Brain pericyte (primary cell): ENCODE measurements at regions not wholly inside any gene's neighbourhood (a gene's known extent, or its start where the extent isn't known, plus 50 kb on each side); places are given as distances from the start of the nearest gene placed in this dataset.

Source experiments
- DNase-seq: peaks from one replicate; pipeline ENCODE4 v3.0.0-alpha.2; 2012; ENCODE audit warnings: low read depth, low spot score

DNA sequence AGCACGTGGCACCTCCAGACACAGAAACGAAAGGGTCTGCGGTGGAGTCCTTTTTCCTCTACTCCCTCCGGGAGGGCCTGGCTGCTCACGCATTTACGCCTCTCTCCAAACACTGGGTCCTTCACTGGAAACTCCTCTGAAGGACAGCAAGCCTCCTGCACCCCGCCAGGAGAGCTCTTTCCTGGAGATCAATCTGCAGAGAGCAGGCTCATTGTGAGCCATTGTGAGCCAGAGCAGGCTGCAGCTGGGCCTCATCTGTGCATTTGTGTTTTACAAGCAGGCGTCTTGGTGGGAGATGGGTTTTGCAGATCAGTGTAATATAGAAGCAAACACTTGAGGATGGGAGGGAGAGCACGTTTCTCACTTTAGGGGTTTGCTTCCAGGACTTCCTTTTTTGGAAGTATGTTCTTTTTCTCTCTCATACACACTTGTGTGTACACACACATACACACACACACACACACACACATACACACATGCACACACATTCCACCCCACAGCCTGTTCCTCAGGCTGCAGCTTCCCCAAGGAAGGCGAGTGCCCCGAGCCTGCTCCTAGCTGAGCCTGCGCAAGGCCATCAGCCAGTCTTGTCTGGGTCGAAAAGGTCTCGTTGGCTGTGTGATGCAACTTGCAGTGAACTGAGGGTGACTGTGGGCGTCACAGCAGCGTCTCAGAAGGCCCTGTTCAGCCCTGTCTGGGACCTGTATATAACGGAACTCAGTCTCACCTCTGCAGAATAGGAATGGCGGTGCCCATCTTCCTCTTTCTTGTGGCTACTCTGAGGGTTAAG lies 163.5 kb downstream of the GLI2 start:
- DNase-seq, result no peak

DNA sequence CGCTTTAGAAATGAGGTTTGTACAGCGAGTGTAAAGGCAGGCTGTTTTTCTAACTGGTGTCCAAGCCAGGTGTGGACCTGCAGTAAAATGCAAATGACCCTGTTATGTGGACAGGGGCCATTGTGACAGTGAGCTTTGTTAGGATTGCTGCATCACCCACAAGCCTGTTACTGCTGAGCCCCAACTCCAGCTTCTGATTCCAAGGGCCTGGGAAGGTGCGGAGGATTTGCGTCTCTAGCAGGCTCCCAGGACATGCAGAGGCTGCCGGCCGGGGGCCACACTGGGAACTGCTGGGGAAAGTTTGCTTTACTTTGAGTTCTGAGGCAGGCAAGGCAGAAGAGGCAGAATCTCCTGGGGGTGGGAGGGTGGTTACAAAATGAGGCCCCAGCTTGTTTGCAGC lies 164.1 kb downstream of the GLI2 start:
- no peak for DNase-seq

- DNase-seq, result no peak
Observed at GRCh38 chr2:120901201-120901600, 165.5 kb downstream of the GLI2 start.

- DNase-seq, result no peak
Observed at GRCh38 chr2:120902592-120902991, 166.9 kb downstream of the GLI2 start.

DNA sequence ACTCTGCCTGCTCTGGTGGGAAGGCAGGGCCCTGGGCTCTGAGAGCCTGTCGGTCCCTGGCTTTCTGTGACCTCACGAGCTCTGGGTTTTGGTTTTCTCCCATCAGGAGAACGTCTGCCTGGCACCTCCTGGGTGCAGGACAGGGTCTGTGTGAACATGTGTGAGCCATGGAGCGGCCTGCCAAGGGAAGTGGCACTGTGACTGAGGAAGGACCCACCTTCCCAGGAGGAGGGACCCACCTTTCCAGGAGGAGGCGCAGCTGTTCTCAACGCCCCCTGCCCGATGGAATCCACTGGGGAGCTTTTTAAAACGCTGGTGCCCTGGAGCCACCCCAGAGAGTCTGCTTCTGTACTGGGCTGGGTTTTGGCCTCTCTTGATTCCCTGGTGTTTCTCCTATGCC lies 168.7 kb downstream of the GLI2 start:
- DNase-seq, result no peak

DNA sequence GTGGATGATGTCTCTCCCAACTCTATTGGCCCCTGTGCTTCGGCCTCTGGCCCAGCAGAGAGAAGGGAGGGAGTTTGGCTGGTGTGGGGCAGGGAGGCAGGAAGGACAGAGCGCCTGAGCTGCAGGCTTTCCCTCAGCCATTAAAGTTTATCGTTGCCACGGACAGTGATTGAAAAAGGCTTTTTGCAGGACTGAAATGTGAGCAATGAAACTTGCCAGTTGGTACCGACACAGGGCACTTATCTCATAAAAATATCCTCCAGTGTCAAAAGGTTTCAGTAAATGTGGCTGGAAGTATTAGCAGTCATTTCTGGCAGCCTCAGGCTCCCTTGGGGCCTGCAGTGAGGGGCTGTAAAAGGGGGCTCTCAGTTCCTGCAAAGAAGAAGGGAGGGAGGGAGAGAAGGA lies 169.2 kb downstream of the GLI2 start:
- DNase-seq, result no peak

- DNase-seq, result no peak
Observed at GRCh38 chr2:120905298-120905697, 169.6 kb downstream of the GLI2 start.

DNA sequence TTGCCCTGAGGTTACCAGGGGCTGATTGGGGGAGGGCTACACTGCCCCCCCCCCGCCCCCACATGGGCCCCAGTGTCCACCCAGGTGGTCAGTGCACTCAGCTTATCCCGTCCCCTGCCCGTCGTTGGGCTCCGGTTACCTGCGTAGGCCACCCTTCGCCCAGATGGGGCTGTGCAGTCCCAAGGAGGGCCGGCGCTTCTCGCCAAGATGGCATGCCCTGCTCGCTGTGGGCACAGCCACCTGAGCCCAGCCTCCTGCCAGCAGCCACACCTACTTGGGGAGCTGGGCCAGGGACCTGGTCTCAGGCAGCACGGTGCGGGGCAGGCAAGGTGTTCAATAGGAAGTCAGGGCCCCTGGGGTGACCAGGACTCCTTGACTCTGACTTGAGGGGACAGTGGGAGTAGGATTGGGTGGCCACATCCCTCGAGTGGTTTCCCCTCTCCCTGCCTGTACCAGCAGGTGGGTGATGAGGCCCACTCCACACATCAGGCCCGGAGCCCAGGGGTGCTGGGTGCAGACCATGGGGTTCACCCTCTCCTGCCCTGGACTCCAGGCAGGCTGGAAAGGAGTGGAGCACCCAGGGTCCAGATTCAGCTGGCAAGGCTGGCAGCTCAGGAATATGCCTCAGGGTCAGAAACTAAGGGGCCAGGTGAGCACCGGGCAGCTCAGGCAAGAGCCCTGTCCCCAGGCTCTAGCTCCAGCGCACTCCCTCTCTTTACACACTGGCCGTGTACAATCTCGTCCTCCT lies 170.3 kb downstream of the GLI2 start:
- DNase-seq, result no peak

DNA sequence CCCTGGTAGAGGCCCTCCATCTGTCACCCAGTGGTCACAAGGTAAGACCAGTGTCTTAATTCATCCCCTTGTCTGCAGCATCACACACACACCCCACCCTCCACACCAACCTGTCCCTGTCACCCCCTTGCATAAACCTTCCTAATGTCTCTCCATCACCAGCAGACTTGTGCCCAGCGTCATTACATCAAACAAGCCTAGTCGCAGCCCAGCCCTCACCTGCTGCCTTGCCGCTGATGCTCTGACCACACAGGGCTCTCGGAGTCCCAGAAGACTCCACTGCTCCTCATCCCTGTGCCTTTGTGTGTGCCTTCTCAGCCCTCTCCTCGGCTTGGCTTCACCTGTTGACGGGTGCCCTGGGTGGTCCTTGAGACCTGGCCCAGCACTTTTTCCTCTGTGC lies 171.2 kb downstream of the GLI2 start:
- no peak for DNase-seq

DNA sequence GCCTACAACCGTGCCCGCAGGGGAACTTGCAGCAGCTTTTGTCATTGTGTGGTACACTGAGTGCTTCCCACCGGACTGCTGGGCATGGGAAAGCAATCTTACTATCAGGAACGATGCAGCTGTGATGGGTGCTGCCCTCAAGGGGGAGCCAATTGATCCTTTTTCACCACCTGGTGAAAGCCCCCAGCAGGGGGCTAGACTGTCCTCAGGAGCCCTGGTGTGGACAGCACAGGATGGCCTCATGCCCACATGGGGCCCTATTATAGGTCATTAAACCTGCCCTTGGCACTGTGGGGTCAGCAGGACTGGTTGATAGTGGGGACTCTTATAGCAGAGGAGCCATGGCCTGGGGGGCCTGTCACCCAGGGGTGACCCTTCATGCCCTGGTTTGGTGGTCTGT lies 172.2 kb downstream of the GLI2 start:
- DNase-seq, result no peak

- DNase-seq, result no peak
Observed at GRCh38 chr2:120908314-120908975, 172.8 kb downstream of the GLI2 start.

GRCh38 chr2:120909102-120909501 lies 173.4 kb downstream of the GLI2 start:
- DNase-seq, result no peak

GRCh38 chr2:120910164-120910563 lies 174.5 kb downstream of the GLI2 start:
- DNase-seq, result no peak

DNA sequence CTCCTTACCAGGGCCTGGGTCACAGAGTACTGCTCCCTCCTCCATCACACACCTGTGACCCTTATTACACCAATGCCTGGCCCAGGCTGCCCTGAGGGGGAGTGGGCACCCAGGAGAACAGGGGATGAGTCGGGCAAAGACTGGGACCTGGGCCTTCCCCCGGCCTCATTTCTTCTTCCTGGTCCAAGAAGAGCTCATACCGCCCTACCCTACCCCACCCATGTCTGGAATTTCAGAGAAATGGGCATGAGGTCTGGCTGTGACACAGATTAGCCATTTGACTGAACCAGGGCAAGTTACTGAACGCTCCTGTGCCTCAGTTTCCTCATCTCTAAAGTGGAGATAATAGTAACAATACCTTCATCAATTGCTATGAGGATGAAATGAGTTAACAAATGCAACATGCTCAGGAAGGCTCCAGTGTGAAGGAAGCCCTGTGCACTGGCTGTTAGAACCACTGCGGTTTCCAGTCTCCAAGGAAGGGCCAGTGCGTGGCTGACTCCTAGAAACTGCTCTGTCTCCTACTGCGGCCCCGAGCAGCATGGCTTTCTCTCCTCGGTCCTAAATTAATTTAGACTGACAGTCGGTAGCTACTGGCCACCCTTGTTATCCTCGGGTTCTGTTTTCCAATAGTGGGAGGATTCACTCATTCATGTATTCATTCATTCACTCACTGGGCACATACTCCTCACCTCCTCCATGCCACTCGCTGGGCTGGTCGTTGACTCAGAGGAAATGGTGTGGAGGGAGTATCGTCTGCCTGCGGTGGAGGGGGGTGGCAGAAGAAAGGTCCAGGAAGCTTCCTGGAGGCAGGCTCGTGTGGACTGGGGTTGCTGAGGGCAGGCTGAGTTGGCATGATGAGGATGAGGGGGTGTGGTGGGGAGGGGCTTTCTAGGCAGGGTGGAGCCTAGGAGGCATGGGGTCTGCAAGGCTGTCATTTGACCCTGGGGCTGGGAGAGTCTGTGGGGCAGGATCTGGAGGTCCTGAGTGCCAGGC lies 175.6 kb downstream of the GLI2 start:
- DNase-seq, result no peak

GRCh38 chr2:120912101-120912985 lies 176.7 kb downstream of the GLI2 start:
- DNase-seq, result no peak

GRCh38 chr2:120913972-120914838 lies 178.5 kb downstream of the GLI2 start:
- DNase-seq, result no peak

GRCh38 chr2:120914839-120915521 lies 179.3 kb downstream of the GLI2 start:
- no peak for DNase-seq

DNA sequence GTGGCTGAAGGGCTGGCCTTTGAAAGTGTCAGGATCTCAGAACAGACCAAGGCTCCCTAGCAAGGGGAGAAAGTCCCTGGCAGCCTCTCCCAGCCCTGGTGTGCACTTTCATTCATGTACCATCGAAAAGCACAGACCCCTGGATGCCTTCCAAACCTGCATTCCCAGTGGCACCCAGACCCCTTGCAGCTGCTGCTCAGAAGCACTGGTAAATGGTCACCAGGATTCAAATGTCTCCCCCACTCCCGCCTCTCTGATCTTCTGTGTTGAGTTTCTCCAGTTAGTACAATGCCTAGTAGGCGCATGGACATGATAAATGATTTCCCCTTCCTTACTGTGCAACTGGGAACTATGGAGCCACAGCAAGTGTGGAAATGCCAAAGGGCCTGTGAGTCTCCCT lies 180.0 kb downstream of the GLI2 start:
- DNase-seq, result no peak

DNA sequence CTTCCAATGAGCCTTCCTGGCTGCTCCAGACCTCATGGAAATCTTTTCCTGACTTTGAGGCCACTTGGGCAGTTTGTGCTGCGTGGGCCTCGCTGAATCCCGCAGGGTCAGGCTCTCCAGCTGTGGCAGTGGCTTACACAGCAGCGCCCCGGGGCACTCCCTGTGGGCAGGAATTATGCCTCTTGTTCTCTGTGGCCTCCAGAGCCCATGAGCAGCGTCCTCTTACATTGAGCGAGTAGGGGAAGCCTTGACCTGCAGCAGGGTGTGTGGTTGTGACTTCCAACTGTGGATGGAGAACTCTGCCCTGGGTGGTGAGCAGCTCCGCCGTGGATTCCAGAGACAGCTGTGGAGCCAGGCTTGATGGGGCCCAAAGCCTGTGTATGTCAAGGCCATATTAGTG lies 180.8 kb downstream of the GLI2 start:
- no peak for DNase-seq
